ENCODE measurements at regions not wholly inside any gene's neighbourhood (a gene's known extent, or its start where the extent isn't known, plus 50 kb on each side); places are given as distances from the start of the nearest gene placed in this dataset.

- no peak overlapping the region for H3K4me3 ChIP-seq (ENCODE audit: low read depth, low read length)
- DNase-seq = no peak
- no peaks in the 10 kb centered on the region for H3K4me1 ChIP-seq
- no peaks in the 10 kb centered on the region for H3K27me3 ChIP-seq
- no peaks in the 10 kb centered on the region for H3K36me3 ChIP-seq
- H3K9me3 ChIP-seq = no peaks in the 10 kb centered on the region
- TF ChIP-seq, protein P1, sequence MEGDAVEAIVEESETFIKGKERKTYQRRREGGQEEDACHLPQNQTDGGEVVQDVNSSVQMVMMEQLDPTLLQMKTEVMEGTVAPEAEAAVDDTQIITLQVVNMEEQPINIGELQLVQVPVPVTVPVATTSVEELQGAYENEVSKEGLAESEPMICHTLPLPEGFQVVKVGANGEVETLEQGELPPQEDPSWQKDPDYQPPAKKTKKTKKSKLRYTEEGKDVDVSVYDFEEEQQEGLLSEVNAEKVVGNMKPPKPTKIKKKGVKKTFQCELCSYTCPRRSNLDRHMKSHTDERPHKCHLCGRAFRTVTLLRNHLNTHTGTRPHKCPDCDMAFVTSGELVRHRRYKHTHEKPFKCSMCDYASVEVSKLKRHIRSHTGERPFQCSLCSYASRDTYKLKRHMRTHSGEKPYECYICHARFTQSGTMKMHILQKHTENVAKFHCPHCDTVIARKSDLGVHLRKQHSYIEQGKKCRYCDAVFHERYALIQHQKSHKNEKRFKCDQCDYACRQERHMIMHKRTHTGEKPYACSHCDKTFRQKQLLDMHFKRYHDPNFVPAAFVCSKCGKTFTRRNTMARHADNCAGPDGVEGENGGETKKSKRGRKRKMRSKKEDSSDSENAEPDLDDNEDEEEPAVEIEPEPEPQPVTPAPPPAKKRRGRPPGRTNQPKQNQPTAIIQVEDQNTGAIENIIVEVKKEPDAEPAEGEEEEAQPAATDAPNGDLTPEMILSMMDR (IDR thresholded peaks at IDR 0.05; ENCODE audit: low read depth, low read length) = no peak
These were observed 551.5 kb downstream of the RIT2 start for GRCh38 chr18:42563995-42564394.

GRCh38 chr18:42564761-42565160 lies 550.7 kb downstream of the RIT2 start:
- Histone ChIP-seq H3K9me3 (no peaks in the 10 kb centered on the region), H3K4me1 (no peaks in the 10 kb centered on the region), H3K27me3 (no peaks in the 10 kb centered on the region), H3K4me3 (ENCODE audit: low read depth, low read length) (no peak overlapping the region), H3K36me3 (no peaks in the 10 kb centered on the region)
- TF ChIP-seq, protein P1 (IDR thresholded peaks at IDR 0.05; ENCODE audit: low read depth, low read length) = no peak
- DNase-seq = no peak

DNA sequence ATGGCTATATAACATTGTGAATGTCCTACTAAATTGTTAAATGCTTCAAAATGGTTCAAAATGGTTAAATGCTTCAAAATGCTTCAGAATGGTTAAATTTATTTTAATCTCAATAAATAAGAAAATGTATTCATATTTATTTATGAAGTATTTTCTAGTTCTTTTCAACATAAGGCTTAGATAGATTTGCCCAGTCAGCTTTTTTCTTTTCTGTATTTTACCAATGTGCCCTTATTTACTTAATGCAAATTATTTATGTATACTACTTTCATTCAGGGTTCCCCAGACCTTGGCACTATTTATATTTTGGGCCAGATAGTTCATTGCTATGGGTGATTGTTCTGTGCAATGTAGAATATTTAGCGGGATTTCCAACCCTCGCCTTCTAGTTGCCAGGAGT lies 546.7 kb downstream of the RIT2 start:
- no peak overlapping the region for H3K4me3 ChIP-seq (ENCODE audit: low read depth, low read length)
- no peaks in the 10 kb centered on the region for H3K9me3 ChIP-seq
- no peaks in the 10 kb centered on the region for H3K27me3 ChIP-seq
- TF ChIP-seq, protein P1 (IDR thresholded peaks at IDR 0.05; ENCODE audit: low read depth, low read length) = no peak
- no peaks in the 10 kb centered on the region for H3K36me3 ChIP-seq
- DNase-seq = no peak
- no peaks in the 10 kb centered on the region for H3K4me1 ChIP-seq

- Histone ChIP-seq H3K4me3 (ENCODE audit: low read depth, low read length) (no peak overlapping the region), H3K36me3 (no peaks in the 10 kb centered on the region), H3K27me3 (no peaks in the 10 kb centered on the region), H3K4me1 (peaks cover 6% of the 10 kb centered on the region), H3K9me3 (no peaks in the 10 kb centered on the region)
- TF ChIP-seq, protein P1 (IDR thresholded peaks at IDR 0.05; ENCODE audit: low read depth, low read length) = no peak
- DNase-seq = peak; percentile 82
These were observed 540.6 kb downstream of the RIT2 start for GRCh38 chr18:42574871-42575270.

DNA sequence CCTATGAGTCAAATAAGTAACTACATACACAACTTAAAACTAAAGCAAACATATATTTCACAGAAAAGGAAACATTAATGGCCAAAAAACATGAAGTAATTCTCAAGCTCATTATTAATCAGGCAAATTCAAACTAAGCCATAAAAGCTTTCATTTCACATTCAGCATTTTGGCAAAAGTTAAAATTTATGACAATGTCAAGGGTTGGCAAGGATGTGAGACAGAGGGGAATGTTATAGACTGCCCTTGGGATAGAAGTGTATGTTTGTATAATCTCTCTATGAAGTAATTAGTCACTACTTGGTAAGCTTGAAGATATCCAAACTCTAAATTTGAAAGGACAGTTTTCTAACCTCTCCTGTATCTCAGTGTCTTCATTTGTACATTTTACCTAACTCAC lies 539.4 kb downstream of the RIT2 start:
- Histone ChIP-seq H3K27me3 (no peaks in the 10 kb centered on the region), H3K4me3 (ENCODE audit: low read depth, low read length) (no peak overlapping the region), H3K4me1 (peaks cover 6% of the 10 kb centered on the region), H3K9me3 (no peaks in the 10 kb centered on the region), H3K36me3 (no peaks in the 10 kb centered on the region)
- DNase-seq = no peak
- TF ChIP-seq, protein P1 (IDR thresholded peaks at IDR 0.05; ENCODE audit: low read depth, low read length) = no peak

- no peaks in the 10 kb centered on the region for H3K9me3 ChIP-seq
- no peaks in the 10 kb centered on the region for H3K36me3 ChIP-seq
- DNase-seq = no peak
- no peaks in the 10 kb centered on the region for H3K27me3 ChIP-seq
- H3K4me1 ChIP-seq = peaks cover 6% of the 10 kb centered on the region
- no peak overlapping the region for H3K4me3 ChIP-seq (ENCODE audit: low read depth, low read length)
- TF ChIP-seq, protein P1 (IDR thresholded peaks at IDR 0.05; ENCODE audit: low read depth, low read length) = no peak
These were observed 536.7 kb downstream of the RIT2 start for GRCh38 chr18:42578792-42579191.

Measured in BE2C (cell line).